ENCODE measurements at regions not wholly inside any gene's neighbourhood (a gene's known extent, or its start where the extent isn't known, plus 50 kb on each side); places are given as distances from the start of the nearest gene placed in this dataset.
A peak's percentile ranks its signal among the peaks of the same experiment; 100 is the strongest.

DNA sequence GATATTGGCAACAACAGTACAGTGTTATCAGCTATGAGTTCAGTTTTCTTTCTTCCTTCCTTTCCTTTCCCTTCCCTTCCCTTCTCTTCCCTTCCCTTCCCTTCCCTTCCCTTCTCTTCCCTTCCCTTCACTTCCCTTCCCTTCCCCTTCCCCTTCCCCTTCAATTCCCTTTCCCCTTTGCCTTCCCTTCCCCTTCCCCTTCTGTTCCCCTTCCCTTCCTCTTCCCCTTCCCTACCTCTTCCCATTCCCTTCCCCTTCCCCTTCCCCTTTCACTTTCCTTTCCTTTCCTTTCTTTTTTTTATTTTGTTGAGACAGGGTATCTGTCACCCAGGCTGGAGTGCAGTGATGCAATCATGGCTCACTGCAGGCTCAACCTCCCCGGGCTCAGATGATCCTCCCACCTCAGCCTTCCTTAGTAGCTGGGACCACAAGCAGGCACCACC lies 72.3 kb upstream of the CAPZB start (continued):
- TF ChIP-seq, protein P1, sequence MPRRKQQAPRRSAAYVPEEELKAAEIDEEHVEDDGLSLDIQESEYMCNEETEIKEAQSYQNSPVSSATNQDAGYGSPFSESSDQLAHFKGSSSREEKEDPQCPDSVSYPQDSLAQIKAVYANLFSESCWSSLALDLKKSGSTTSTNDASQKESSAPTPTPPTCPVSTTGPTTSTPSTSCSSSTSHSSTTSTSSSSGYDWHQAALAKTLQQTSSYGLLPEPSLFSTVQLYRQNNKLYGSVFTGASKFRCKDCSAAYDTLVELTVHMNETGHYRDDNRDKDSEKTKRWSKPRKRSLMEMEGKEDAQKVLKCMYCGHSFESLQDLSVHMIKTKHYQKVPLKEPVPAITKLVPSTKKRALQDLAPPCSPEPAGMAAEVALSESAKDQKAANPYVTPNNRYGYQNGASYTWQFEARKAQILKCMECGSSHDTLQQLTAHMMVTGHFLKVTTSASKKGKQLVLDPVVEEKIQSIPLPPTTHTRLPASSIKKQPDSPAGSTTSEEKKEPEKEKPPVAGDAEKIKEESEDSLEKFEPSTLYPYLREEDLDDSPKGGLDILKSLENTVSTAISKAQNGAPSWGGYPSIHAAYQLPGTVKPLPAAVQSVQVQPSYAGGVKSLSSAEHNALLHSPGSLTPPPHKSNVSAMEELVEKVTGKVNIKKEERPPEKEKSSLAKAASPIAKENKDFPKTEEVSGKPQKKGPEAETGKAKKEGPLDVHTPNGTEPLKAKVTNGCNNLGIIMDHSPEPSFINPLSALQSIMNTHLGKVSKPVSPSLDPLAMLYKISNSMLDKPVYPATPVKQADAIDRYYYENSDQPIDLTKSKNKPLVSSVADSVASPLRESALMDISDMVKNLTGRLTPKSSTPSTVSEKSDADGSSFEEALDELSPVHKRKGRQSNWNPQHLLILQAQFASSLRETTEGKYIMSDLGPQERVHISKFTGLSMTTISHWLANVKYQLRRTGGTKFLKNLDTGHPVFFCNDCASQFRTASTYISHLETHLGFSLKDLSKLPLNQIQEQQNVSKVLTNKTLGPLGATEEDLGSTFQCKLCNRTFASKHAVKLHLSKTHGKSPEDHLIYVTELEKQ (CRISPR knock-in tag; IDR thresholded peaks at IDR 0.05): no peak
- no peak; the same call in 1 of the 2 replicates for TF ChIP-seq BMI1 (IDR thresholded peaks at IDR 0.05; ENCODE audit: low read length)
- TF ChIP-seq, protein P2, sequence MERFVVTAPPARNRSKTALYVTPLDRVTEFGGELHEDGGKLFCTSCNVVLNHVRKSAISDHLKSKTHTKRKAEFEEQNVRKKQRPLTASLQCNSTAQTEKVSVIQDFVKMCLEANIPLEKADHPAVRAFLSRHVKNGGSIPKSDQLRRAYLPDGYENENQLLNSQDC (CRISPR knock-in tag; IDR thresholded peaks at IDR 0.05): no peak
- TF ChIP-seq, protein P3, sequence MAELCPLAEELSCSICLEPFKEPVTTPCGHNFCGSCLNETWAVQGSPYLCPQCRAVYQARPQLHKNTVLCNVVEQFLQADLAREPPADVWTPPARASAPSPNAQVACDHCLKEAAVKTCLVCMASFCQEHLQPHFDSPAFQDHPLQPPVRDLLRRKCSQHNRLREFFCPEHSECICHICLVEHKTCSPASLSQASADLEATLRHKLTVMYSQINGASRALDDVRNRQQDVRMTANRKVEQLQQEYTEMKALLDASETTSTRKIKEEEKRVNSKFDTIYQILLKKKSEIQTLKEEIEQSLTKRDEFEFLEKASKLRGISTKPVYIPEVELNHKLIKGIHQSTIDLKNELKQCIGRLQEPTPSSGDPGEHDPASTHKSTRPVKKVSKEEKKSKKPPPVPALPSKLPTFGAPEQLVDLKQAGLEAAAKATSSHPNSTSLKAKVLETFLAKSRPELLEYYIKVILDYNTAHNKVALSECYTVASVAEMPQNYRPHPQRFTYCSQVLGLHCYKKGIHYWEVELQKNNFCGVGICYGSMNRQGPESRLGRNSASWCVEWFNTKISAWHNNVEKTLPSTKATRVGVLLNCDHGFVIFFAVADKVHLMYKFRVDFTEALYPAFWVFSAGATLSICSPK (IDR thresholded peaks at IDR 0.05; ENCODE audit: borderline replicate concordance): no peak
- TF ChIP-seq ATF1 (CRISPR knock-in tag; IDR thresholded peaks at IDR 0.05): no peak
- TF ChIP-seq ATF1 (tag; IDR thresholded peaks at IDR 0.05): no peak
- TF ChIP-seq TCF7L2 (IDR thresholded peaks at IDR 0.05; ENCODE audit: low read depth, low read length): no peak
- TF ChIP-seq, protein P4, sequence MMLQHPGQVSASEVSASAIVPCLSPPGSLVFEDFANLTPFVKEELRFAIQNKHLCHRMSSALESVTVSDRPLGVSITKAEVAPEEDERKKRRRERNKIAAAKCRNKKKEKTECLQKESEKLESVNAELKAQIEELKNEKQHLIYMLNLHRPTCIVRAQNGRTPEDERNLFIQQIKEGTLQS (IDR thresholded peaks at IDR 0.05): peak; percentile 96
- TF ChIP-seq, protein P4 (CRISPR knock-in tag; conservative IDR thresholded peaks at IDR 0.05): no peak
- no peak for TF ChIP-seq NEUROD1 (IDR thresholded peaks at IDR 0.05; ENCODE audit: borderline replicate concordance, low read depth, low read length, partially characterized antibody)
- TF ChIP-seq ZNF785 (CRISPR knock-in tag; IDR thresholded peaks at IDR 0.05): no peak
- TF ChIP-seq, protein P5, sequence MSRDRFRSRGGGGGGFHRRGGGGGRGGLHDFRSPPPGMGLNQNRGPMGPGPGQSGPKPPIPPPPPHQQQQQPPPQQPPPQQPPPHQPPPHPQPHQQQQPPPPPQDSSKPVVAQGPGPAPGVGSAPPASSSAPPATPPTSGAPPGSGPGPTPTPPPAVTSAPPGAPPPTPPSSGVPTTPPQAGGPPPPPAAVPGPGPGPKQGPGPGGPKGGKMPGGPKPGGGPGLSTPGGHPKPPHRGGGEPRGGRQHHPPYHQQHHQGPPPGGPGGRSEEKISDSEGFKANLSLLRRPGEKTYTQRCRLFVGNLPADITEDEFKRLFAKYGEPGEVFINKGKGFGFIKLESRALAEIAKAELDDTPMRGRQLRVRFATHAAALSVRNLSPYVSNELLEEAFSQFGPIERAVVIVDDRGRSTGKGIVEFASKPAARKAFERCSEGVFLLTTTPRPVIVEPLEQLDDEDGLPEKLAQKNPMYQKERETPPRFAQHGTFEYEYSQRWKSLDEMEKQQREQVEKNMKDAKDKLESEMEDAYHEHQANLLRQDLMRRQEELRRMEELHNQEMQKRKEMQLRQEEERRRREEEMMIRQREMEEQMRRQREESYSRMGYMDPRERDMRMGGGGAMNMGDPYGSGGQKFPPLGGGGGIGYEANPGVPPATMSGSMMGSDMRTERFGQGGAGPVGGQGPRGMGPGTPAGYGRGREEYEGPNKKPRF (IDR thresholded peaks at IDR 0.05; ENCODE audit: low read depth, low read length): no peak
- TF ChIP-seq TEAD4 (IDR thresholded peaks at IDR 0.05; ENCODE audit: low read length): no peak
- TF ChIP-seq TEAD4 (CRISPR knock-in tag; IDR thresholded peaks at IDR 0.05; ENCODE audit: borderline replicate concordance): no peak
- peak; percentile 64; the same call in 1 of the 2 replicates for TF ChIP-seq HLTF (IDR thresholded peaks at IDR 0.05)
- TF ChIP-seq, protein P6, sequence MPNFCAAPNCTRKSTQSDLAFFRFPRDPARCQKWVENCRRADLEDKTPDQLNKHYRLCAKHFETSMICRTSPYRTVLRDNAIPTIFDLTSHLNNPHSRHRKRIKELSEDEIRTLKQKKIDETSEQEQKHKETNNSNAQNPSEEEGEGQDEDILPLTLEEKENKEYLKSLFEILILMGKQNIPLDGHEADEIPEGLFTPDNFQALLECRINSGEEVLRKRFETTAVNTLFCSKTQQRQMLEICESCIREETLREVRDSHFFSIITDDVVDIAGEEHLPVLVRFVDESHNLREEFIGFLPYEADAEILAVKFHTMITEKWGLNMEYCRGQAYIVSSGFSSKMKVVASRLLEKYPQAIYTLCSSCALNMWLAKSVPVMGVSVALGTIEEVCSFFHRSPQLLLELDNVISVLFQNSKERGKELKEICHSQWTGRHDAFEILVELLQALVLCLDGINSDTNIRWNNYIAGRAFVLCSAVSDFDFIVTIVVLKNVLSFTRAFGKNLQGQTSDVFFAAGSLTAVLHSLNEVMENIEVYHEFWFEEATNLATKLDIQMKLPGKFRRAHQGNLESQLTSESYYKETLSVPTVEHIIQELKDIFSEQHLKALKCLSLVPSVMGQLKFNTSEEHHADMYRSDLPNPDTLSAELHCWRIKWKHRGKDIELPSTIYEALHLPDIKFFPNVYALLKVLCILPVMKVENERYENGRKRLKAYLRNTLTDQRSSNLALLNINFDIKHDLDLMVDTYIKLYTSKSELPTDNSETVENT (CRISPR knock-in tag; IDR thresholded peaks at IDR 0.05): no peak
- no peak for TF ChIP-seq KLF10 (CRISPR knock-in tag; IDR thresholded peaks at IDR 0.05)
